GM23248 (cell line): ENCODE measurements at regions not wholly inside any gene's neighbourhood (a gene's known extent, or its start where the extent isn't known, plus 50 kb on each side); places are given as distances from the start of the nearest gene placed in this dataset.

Source experiments
- EZH2 ChIP-seq: fragments of 200-600 bp; sonication (generic); IDR thresholded peaks from 2 replicates; pipeline ENCODE4 v1.6.1; 2018; ENCODE audit warnings: antibody characterized with exemption, mild to moderate bottlenecking; ENCODE audit not compliant: insufficient read depth, poor library complexity, severe bottlenecking
- EZH2phosphoT487 ChIP-seq: fragments of 200-600 bp; sonication (generic); IDR thresholded peaks from 2 replicates; pipeline ENCODE4 v1.6.1; 2018; ENCODE audit warnings: antibody characterized with exemption, moderate library complexity, mild to moderate bottlenecking, low read depth; ENCODE audit not compliant: insufficient read depth

DNA sequence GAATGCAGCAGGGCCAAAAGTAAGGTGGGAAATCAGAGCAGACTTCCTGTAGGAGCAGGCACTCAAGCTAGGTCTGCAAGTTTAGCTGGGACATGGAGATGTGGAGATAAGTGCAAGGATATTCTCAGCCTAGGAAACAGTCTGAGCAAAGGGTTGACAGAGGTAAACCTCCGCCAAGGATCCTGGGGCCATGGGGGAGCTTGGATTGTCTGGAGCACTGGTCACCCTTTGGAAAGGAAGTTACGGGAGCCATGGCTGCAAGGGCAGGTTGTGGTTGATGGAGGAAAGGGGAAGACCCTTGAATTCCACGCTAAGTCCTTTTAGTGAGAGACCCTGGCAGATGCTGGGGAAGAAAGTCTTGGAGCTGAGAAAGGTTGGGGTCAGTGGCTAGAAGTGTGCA lies 150.9 kb downstream of the PTPRU start:
- TF ChIP-seq EZH2 (no peak), EZH2phosphoT487 (no peak)
